HEK293 (cell line): ENCODE measurements at regions not wholly inside any gene's neighbourhood (a gene's known extent, or its start where the extent isn't known, plus 50 kb on each side); places are given as distances from the start of the nearest gene placed in this dataset.
"Not testable (repeated sequence)": the region's sequence is repeated elsewhere in the genome, so short reads cannot be mapped to it uniquely, and the experiment has no call there.

Experiments
- CTCF ChIA-PET: fragments of 350-600 bp; formaldehyde crosslinking; extraction: SDS; loops from one replicate; lab custom pipeline; 2021; ENCODE audit warnings: antibody characterized with exemption; lab: Yijun Ruan, JAX
- POLR2A ChIA-PET: fragments of 300-600 bp; formaldehyde crosslinking; extraction: SDS; loops from one replicate; lab custom pipeline; 2020; ENCODE audit warnings: antibody characterized with exemption, inconsistent platforms; lab: Yijun Ruan, JAX
- H3K27ac ChIP-seq: fragments of 200-500 bp; sonication (Bioruptor generic); 2 replicates; pipeline ENCODE4 v1.5.1; 2014; ENCODE audit warnings: low read depth, low read length, control low read depth, inconsistent platforms; ENCODE audit errors: extremely low read depth
- H3K36me3 ChIP-seq, 2 experiments: fragments of 200-500 bp in 1 of 2; sonication (Bioruptor generic) in 1 of 2; 1 replicate in 1 of 2; 2 replicates in 1 of 2; pipeline ENCODE4 v1.5.1; 2014 to 2017; ENCODE audit warnings: inconsistent platforms in 2 of 2, low read length in 2 of 2; ENCODE audit not compliant: control insufficient read depth in 2 of 2, insufficient read depth in 1 of 2
- H3K4me1 ChIP-seq: fragments of 200-500 bp; sonication (Bioruptor generic); 2 replicates; pipeline ENCODE4 v1.5.1; 2014; ENCODE audit warnings: mild to moderate bottlenecking, low read length, inconsistent platforms; ENCODE audit not compliant: control insufficient read depth, insufficient read depth
- H3K4me3 ChIP-seq: 2 replicates; pipeline ENCODE4 v1.5.1; 2011; ENCODE audit warnings: low read depth, mild to moderate bottlenecking, control low read depth, low read length, moderate library complexity
- H3K9me3 ChIP-seq: fragments of 200-500 bp; sonication (Bioruptor generic); 2 replicates; pipeline ENCODE4 v1.5.1; 2014; ENCODE audit warnings: low read depth, low read length, inconsistent platforms; ENCODE audit not compliant: control insufficient read depth, insufficient read depth
- FEZF1 ChIP-seq: fragments of 450-650 bp; formaldehyde crosslinking; IDR thresholded peaks from 2 replicates; pipeline ENCODE4 v1.5.1; 2016; ENCODE audit warnings: missing biosample characterization, missing genetic modification characterization
- GLI4 ChIP-seq: fragments of 450-650 bp; formaldehyde crosslinking; IDR thresholded peaks from 2 replicates; pipeline ENCODE4 v1.5.1; 2016; ENCODE audit warnings: missing biosample characterization, missing genetic modification characterization
- MZF1 ChIP-seq: fragments of 450-650 bp; formaldehyde crosslinking; IDR thresholded peaks from 2 replicates; pipeline ENCODE4 v1.5.1; 2017; ENCODE audit warnings: missing biosample characterization, missing genetic modification characterization, borderline replicate concordance
- PRDM1 ChIP-seq: fragments of 450-650 bp; formaldehyde crosslinking; IDR thresholded peaks from 2 replicates; pipeline ENCODE4; 2016; ENCODE audit warnings: missing biosample characterization, missing genetic modification characterization
- ZNF223 ChIP-seq: fragments of 450-650 bp; formaldehyde crosslinking; IDR thresholded peaks from 2 replicates; pipeline ENCODE4 v1.5.1; 2016; ENCODE audit warnings: missing biosample characterization, missing genetic modification characterization
- ZNF23 ChIP-seq: fragments of 450-650 bp; formaldehyde crosslinking; IDR thresholded peaks from 2 replicates; pipeline ENCODE4 v1.5.1; 2016; ENCODE audit warnings: missing biosample characterization, missing genetic modification characterization, borderline replicate concordance
- ZNF776 ChIP-seq: fragments of 450-650 bp; formaldehyde crosslinking; IDR thresholded peaks from 2 replicates; pipeline ENCODE4 v1.5.0; 2017; ENCODE audit warnings: missing biosample characterization, missing genetic modification characterization, borderline replicate concordance
- ZNF792 ChIP-seq: fragments of 450-650 bp; formaldehyde crosslinking; IDR thresholded peaks from 2 replicates; pipeline ENCODE4 v1.5.1; 2016; ENCODE audit warnings: missing biosample characterization, missing genetic modification characterization
- TF ChIP-seq, protein P1 (sequence below): fragments of 450-650 bp; IDR thresholded peaks from 2 replicates; pipeline ENCODE4 v1.5.1; 2018; ENCODE audit warnings: missing biosample characterization, mild to moderate bottlenecking, missing genetic modification characterization
- TF ChIP-seq, protein P2 (sequence below): fragments of 450-650 bp; formaldehyde crosslinking; IDR thresholded peaks from 2 replicates; pipeline ENCODE4 v1.5.1; 2016; ENCODE audit warnings: missing biosample characterization, missing genetic modification characterization
- TF ChIP-seq, protein P3 (sequence below): fragments of 450-650 bp; formaldehyde crosslinking; IDR thresholded peaks from 2 replicates; pipeline ENCODE4 v1.5.0; 2017; ENCODE audit warnings: missing biosample characterization, missing genetic modification characterization, borderline replicate concordance
- TF ChIP-seq, protein P4 (sequence below): fragments of 450-650 bp; formaldehyde crosslinking; IDR thresholded peaks from 2 replicates; pipeline ENCODE4 v1.5.1; 2016; ENCODE audit warnings: missing biosample characterization, missing genetic modification characterization

DNA sequence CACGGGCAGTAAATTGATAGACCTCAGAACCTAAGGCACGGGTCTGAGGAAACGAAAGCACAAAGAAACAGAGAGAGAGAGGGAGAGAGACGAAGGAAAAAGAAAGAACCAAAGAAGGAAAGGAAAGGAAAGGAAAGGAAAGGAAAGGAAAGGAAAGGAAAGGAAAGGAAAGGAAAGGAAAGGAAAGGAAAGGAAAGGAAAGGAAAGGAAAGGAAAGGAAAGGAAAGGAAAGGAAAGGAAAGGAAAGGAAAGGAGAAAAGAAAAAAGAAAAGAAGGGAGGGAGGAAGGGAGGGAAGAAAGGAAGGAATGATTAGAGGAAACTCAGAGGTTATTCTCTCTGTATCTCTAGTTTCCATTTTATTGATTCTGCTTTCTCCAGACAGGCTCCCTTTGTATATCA, 302.6 kb upstream of the SLITRK3 start:
- H3K9me3 ChIP-seq, H3K27ac ChIP-seq, POLR2A ChIA-PET, CTCF ChIA-PET, H3K36me3 ChIP-seq, H3K4me3 ChIP-seq, H3K4me1 ChIP-seq: not testable (repeated sequence)
- peak; percentile 96 for TF ChIP-seq PRDM1 (tag by site-specific recombination)

DNA sequence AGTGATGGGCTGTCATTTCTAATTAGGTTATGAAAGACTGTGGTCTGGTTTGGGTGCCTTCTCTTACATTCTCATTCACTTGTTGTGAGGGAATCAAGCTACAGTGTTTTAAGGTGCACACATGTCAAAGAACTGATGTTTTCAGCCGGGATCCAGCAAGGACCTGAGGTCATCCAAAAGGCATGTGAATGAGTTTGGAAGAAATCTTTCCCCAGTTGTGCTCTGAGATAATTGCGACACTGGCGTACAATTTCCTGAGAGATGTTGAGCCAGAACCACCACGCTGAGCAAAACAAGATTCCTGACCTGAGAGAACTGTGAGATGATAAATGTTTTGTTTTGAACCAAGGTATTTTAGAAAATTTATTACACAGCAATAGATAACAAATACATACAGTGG, 295.3 kb upstream of the SLITRK3 start:
- TF ChIP-seq ZNF792 (tag by site-specific recombination) (no peak), MZF1 (tag by site-specific recombination) (no peak), FEZF1 (tag by site-specific recombination) (no peak), GLI4 (tag by site-specific recombination) (no peak), ZNF776 (no peak), PRDM1 (tag by site-specific recombination) (no peak), ZNF223 (tag by site-specific recombination) (no peak)
- TF ChIP-seq, protein P1, sequence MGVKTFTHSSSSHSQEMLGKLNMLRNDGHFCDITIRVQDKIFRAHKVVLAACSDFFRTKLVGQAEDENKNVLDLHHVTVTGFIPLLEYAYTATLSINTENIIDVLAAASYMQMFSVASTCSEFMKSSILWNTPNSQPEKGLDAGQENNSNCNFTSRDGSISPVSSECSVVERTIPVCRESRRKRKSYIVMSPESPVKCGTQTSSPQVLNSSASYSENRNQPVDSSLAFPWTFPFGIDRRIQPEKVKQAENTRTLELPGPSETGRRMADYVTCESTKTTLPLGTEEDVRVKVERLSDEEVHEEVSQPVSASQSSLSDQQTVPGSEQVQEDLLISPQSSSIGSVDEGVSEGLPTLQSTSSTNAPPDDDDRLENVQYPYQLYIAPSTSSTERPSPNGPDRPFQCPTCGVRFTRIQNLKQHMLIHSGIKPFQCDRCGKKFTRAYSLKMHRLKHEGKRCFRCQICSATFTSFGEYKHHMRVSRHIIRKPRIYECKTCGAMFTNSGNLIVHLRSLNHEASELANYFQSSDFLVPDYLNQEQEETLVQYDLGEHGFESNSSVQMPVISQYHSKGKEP: no peak
- TF ChIP-seq, protein P2, sequence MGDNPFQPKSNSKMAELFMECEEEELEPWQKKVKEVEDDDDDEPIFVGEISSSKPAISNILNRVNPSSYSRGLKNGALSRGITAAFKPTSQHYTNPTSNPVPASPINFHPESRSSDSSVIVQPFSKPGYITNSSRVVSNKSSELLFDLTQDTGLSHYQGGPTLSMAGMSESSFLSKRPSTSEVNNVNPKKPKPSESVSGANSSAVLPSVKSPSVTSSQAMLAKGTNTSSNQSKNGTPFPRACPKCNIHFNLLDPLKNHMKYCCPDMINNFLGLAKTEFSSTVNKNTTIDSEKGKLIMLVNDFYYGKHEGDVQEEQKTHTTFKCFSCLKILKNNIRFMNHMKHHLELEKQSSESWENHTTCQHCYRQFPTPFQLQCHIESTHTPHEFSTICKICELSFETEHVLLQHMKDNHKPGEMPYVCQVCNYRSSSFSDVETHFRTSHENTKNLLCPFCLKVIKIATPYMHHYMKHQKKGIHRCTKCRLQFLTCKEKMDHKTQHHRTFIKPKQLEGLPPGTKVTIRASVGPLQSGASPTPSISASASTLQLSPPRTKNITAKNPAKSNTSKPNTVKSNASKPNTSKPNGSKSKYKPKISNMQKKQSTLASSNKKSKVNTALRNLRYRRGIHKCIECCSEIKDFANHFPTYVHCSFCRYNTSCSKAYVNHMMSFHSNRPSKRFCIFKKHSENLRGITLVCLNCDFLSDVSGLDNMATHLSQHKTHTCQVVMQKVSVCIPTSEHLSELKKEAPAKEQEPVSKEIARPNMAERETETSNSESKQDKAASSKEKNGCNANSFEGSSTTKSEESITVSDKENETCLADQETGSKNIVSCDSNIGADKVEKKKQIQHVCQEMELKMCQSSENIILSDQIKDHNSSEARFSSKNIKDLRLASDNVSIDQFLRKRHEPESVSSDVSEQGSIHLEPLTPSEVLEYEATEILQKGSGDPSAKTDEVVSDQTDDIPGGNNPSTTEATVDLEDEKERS (tag by site-specific recombination): no peak
- TF ChIP-seq, protein P3, sequence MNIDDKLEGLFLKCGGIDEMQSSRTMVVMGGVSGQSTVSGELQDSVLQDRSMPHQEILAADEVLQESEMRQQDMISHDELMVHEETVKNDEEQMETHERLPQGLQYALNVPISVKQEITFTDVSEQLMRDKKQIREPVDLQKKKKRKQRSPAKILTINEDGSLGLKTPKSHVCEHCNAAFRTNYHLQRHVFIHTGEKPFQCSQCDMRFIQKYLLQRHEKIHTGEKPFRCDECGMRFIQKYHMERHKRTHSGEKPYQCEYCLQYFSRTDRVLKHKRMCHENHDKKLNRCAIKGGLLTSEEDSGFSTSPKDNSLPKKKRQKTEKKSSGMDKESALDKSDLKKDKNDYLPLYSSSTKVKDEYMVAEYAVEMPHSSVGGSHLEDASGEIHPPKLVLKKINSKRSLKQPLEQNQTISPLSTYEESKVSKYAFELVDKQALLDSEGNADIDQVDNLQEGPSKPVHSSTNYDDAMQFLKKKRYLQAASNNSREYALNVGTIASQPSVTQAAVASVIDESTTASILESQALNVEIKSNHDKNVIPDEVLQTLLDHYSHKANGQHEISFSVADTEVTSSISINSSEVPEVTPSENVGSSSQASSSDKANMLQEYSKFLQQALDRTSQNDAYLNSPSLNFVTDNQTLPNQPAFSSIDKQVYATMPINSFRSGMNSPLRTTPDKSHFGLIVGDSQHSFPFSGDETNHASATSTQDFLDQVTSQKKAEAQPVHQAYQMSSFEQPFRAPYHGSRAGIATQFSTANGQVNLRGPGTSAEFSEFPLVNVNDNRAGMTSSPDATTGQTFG (tag by site-specific recombination): no peak
- CTCF ChIA-PET: no interaction called here
- H3K4me3 ChIP-seq: no peak overlapping the region
- no peaks in the 10 kb centered on the region for H3K9me3 ChIP-seq
- H3K4me1 ChIP-seq: no peaks in the 10 kb centered on the region
- H3K27ac ChIP-seq: no peak overlapping the region
- H3K36me3 ChIP-seq: no peaks in the 10 kb centered on the region
- POLR2A ChIA-PET: no interaction called here

DNA sequence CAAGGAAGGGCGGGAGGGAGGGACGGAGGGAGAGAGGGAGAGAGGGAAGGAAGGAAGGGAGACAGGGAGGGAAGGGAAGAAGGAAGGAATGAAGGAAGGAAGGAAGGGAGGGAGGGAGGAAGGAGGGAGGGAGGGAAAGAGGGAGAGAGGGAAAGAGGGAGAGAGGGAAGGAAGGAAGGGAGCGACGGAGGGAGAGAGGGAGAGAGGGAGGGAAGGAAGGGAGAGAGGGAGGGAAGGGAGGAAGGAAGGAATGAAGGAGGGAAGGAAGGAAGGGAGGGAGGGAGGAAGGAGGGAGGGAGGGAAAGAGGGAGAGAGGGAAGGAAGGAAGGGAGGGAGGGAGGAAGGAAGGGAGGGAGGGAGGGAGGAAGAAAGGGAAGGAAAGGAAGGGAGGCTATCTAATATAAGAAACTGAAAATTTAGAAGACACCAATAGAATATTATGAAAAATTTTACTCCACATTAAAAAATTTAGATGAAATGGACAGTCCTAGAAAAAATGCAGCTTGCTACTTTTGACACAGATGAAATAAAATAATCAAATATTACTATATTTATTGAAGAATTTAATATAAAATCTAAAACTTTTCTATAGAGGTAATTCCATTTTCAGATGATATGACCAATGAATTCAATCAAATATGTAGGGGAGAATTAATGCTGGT, 280.3 kb upstream of the SLITRK3 start:
- Histone ChIP-seq H3K27ac (no peak overlapping the region), H3K4me1 (no peaks in the 10 kb centered on the region), H3K4me3 (no peak overlapping the region)
- CTCF ChIA-PET: no interaction called here
- POLR2A ChIA-PET: no interaction called here
- TF ChIP-seq, protein P4, sequence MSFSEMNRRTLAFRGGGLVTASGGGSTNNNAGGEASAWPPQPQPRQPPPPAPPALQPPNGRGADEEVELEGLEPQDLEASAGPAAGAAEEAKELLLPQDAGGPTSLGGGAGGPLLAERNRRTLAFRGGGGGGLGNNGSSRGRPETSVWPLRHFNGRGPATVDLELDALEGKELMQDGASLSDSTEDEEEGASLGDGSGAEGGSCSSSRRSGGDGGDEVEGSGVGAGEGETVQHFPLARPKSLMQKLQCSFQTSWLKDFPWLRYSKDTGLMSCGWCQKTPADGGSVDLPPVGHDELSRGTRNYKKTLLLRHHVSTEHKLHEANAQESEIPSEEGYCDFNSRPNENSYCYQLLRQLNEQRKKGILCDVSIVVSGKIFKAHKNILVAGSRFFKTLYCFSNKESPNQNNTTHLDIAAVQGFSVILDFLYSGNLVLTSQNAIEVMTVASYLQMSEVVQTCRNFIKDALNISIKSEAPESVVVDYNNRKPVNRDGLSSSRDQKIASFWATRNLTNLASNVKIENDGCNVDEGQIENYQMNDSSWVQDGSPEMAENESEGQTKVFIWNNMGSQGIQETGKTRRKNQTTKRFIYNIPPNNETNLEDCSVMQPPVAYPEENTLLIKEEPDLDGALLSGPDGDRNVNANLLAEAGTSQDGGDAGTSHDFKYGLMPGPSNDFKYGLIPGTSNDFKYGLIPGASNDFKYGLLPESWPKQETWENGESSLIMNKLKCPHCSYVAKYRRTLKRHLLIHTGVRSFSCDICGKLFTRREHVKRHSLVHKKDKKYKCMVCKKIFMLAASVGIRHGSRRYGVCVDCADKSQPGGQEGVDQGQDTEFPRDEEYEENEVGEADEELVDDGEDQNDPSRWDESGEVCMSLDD: no peak
- TF ChIP-seq ZNF23 (tag by site-specific recombination): no peak
- TF ChIP-seq, all 188 proteins: peak for 0
- no peaks in the 10 kb centered on the region for H3K36me3 ChIP-seq
- no peaks in the 10 kb centered on the region for H3K9me3 ChIP-seq
